Epithelial cell of esophagus (primary cell): ENCODE measurements at regions not wholly inside any gene's neighbourhood (a gene's known extent, or its start where the extent isn't known, plus 50 kb on each side); places are given as distances from the start of the nearest gene placed in this dataset.
"Not testable (repeated sequence)": the region's sequence is repeated elsewhere in the genome, so short reads cannot be mapped to it uniquely, and the experiment has no call there.

Experiments
- DNase-seq: peaks from one replicate; pipeline ENCODE4 v3.0.0; 2010; ENCODE audit warnings: low read depth
- H3K4me3 ChIP-seq: 2 replicates; pipeline ENCODE4 v1.5.1; 2011; ENCODE audit warnings: mild to moderate bottlenecking, low read length, control low read depth
- TF ChIP-seq, protein P1 (sequence below): IDR thresholded peaks from 2 replicates; pipeline ENCODE4 v1.5.1; 2011; ENCODE audit warnings: low read depth, mild to moderate bottlenecking, low read length, control low read depth, inconsistent platforms; ENCODE audit not compliant: insufficient read depth; ENCODE audit errors: missing control alignments

DNA sequence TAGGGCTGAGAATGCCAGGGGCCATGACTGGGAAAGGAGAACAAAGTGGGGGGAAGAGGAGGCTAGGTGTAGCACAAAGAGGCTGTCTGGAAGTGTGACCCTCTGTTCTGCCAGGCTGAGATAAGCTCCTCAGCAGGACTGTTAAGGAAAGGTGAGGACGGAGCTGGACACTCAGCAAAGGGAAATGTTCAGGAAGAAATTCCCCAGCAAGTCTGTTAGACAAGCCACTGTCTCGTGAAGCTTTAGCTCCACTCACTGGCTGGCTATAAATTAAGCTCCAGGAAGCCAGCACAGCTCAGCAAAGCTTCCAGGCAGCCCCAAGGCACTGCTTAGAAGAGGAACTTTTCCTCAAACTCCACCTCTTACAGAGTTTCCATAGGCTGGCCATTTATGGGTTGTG lies 181.2 kb upstream of the API5 start:
- TF ChIP-seq, protein P1, sequence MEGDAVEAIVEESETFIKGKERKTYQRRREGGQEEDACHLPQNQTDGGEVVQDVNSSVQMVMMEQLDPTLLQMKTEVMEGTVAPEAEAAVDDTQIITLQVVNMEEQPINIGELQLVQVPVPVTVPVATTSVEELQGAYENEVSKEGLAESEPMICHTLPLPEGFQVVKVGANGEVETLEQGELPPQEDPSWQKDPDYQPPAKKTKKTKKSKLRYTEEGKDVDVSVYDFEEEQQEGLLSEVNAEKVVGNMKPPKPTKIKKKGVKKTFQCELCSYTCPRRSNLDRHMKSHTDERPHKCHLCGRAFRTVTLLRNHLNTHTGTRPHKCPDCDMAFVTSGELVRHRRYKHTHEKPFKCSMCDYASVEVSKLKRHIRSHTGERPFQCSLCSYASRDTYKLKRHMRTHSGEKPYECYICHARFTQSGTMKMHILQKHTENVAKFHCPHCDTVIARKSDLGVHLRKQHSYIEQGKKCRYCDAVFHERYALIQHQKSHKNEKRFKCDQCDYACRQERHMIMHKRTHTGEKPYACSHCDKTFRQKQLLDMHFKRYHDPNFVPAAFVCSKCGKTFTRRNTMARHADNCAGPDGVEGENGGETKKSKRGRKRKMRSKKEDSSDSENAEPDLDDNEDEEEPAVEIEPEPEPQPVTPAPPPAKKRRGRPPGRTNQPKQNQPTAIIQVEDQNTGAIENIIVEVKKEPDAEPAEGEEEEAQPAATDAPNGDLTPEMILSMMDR = no peak
- DNase-seq = no peak
- no peak overlapping the region for H3K4me3 ChIP-seq

DNA sequence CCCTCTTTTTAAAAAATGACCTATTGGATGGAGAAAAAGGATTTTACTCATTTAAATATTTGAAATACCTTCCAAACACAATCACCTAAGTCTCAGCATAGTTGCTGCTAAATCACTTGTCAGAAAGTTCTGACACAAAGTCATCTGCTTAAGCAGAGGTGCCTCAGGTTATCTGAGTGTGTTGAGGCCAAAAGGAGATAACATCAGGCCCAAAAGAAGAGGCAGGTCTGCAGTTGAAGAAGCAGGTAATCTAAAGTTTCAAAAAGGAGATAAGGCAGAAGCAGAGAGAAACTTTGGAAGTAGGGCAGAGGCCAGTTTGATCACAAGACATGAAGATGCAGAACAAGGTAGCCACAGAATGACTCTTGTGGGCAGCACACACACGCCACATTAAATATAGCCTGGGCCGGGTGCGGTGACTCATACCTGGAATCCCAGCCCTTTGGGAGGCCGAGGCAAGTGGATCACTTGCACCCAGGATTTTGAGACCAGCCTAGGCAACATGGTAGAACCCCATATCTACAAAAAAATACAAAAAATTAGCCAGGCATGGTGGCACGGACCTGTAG lies 175.7 kb upstream of the API5 start:
- TF ChIP-seq, protein P1 = no peak
- H3K4me3 ChIP-seq = no peak overlapping the region
- no peak for DNase-seq

DNA sequence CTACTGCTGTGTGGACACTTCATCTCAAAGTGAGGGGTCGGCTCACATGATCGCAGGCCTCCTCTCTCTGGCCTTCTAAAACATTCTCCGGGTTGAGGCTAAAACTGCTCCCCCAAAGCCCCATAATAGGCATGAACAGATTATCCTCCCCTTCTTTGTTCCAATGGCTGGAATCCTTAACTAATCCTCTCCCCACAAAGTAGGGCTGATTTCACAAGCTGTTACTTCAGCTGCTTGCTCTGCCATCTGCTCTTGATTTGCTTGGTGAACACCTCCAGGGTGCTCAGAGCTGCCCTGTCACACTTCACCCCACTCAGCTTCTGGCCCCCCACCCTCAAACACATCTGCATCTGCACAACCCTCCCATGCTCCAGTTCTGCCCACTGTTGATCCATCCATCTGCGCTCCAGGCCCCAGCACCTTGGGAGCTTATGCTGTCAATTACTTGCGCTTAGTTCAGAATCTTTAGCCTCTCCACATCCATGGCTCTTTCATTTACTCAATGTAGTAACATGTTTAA lies 173.1 kb upstream of the API5 start:
- H3K4me3 ChIP-seq = no peak overlapping the region
- no peak for DNase-seq
- TF ChIP-seq, protein P1 = no peak

DNA sequence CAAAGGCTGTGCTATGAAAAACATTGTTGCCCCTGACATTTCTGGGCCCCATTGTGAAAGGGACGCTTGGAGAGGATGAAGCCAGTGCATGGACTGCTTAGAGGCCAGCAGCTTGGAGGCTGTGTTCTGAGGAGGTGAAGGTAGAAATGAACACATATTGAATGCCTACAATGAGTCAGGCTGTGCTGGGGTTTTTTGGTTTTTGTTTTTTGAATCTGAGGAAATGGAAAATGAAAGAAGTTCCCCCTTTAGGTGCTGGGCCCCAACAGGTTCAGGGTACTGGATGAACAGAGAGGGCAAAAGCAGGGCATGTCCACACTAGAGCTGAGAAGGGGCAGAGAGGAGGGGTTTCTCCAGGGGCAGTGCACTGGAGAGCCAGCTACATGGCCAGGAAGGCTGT lies 166.1 kb upstream of the API5 start:
- TF ChIP-seq, protein P1 = no peak
- DNase-seq = no peak
- no peak overlapping the region for H3K4me3 ChIP-seq

DNA sequence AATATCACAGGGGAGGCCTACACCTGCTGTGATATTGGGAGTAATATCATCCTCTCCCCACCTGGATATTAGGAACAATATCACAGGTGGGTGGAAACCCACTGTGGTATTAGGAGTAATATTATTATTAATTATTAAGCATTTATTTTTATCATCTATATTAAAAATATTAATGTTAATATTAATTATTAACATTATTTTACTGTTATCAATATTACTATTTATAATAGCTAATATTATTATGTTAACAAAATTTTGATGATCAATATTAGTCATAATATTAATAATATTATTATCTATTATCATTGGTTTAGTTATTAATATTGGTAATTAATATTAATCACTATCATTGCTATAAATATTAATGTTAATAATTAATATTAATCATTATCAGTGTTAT lies 161.1 kb upstream of the API5 start:
- TF ChIP-seq, protein P1 = no peak
- no peak overlapping the region for H3K4me3 ChIP-seq
- no peak for DNase-seq

DNA sequence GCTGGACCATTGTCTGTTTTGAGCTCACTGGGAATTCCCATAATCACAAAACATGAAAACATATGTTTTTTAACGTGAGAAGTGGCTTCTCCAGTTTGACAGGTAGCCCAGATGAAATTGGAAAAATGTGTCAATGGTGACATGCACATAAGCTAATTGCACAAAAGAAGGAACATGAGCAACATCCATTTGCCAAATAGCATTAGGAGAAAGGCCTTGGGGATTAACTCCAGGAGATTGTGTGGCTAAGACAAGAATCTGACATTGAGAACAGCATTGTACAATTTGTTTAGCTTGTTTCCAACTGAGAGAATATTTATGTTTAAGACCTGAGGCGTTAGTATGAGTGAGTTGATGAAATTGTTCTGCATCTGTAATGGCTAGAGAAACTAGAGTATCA lies 147.0 kb upstream of the API5 start:
- no peak overlapping the region for H3K4me3 ChIP-seq
- TF ChIP-seq, protein P1 = no peak
- DNase-seq = no peak

DNA sequence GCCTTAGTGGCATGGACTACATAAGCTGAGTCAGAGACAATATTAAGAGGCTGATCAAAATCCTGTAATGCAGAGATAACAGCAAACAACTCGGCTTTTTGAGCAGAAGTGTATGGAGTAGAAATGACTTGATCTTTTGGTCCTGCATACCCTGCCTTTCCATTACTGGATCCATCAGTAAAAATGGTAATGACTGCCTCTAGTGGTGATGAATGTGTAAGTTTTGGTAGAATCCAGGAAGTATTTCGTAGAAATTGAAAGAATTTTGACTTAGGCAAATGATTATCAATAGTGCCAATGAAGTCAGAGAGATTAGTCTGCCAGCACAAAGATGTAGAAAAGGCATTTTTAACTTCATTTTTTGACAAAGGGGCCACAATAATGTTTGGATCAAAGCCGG lies 146.4 kb upstream of the API5 start:
- DNase-seq, H3K4me3 ChIP-seq: not testable (repeated sequence)

DNA sequence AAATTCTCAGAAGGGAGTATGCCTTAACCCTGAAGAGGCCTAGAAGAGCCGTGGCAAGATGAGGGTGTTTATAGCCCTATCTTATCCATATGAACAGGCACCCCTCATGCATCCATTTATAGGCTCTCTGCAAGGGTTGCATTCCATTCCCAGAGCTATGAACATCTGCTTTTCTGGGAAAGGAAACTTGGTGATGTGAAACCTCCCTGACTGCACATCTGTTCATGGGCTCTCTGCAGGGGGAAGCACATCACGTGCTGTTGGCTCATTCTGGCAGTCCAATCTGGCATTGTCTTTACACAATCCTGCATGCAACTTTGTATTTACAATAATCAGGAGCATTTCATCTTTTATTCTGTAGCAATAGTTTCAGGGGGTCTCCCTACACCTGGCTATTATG lies 143.6 kb upstream of the API5 start:
- not testable (repeated sequence) for DNase-seq, H3K4me3 ChIP-seq
